ENCODE measurements at regions not wholly inside any gene's neighbourhood (a gene's known extent, or its start where the extent isn't known, plus 50 kb on each side); places are given as distances from the start of the nearest gene placed in this dataset.
"Not testable (repeated sequence)": the region's sequence is repeated elsewhere in the genome, so short reads cannot be mapped to it uniquely, and the experiment has no call there.

- peaks cover 6% of the 10 kb centered on the region for H3K27me3 Mint-ChIP-seq (ENCODE audit: insufficient read depth)
- no peak for TF ChIP-seq CTCF (IDR thresholded peaks at IDR 0.05)
- peaks cover 7% of the 10 kb centered on the region; the same call in 1 of the 2 replicates for H3K9me3 Mint-ChIP-seq
- H3K4me3 Mint-ChIP-seq, result no peak overlapping the region
- DNase-seq, result no peak
- H3K36me3 Mint-ChIP-seq (ENCODE audit: low read depth), result peaks cover 12% of the 10 kb centered on the region
- H3K4me1 Mint-ChIP-seq (ENCODE audit: low read depth), result 0 out of 2 replicates have a peak, but pooled peaks cover 5% of the 10 kb centered on the region
- H3K27ac Mint-ChIP-seq, result no peak overlapping the region
Measured at GRCh38 chr13:44867825-44868224, 121.4 kb downstream of the NUFIP1 start.

- no peak for TF ChIP-seq CTCF (IDR thresholded peaks at IDR 0.05)
- Mint-ChIP-seq H3K36me3 (ENCODE audit: low read depth) (peaks cover 12% of the 10 kb centered on the region), H3K4me1 (ENCODE audit: low read depth) (no peaks in the 10 kb centered on the region), H3K27me3 (ENCODE audit: insufficient read depth) (peaks cover 5% of the 10 kb centered on the region), H3K27ac (no peak overlapping the region), H3K4me3 (no peak overlapping the region), H3K9me3 (peaks cover 7% of the 10 kb centered on the region; the same call in 1 of the 2 replicates)
- no peak for DNase-seq
Measured at GRCh38 chr13:44866411-44866911, 122.8 kb downstream of the NUFIP1 start.

- Mint-ChIP-seq H3K9me3 (peaks cover 7% of the 10 kb centered on the region; the same call in 1 of the 2 replicates), H3K27ac (no peak overlapping the region), H3K27me3 (ENCODE audit: insufficient read depth) (peaks cover 2% of the 10 kb centered on the region), H3K36me3 (ENCODE audit: low read depth) (peaks cover 12% of the 10 kb centered on the region), H3K4me3 (no peak overlapping the region), H3K4me1 (ENCODE audit: low read depth) (no peaks in the 10 kb centered on the region)
- DNase-seq, result no peak
- no peak for TF ChIP-seq CTCF (IDR thresholded peaks at IDR 0.05)
Measured at GRCh38 chr13:44865722-44866410, 123.4 kb downstream of the NUFIP1 start.

- H3K27me3 Mint-ChIP-seq (ENCODE audit: insufficient read depth), result not testable (repeated sequence)
Measured at GRCh38 chr13:44863641-44864040, 125.6 kb downstream of the NUFIP1 start.

GRCh38 chr13:44860454-44860853, 128.8 kb downstream of the NUFIP1 start:
- DNase-seq, result no peak
- Mint-ChIP-seq H3K4me1 (ENCODE audit: low read depth) (peaks cover 9% of the 10 kb centered on the region), H3K36me3 (ENCODE audit: low read depth) (no peaks in the 10 kb centered on the region), H3K9me3 (no peaks in the 10 kb centered on the region; the same call in 1 of the 2 replicates), H3K4me3 (no peak overlapping the region), H3K27ac (no peak overlapping the region), H3K27me3 (ENCODE audit: insufficient read depth) (no peaks in the 10 kb centered on the region)
- no peak for TF ChIP-seq CTCF (IDR thresholded peaks at IDR 0.05)

More at GRCh38 chr13:44863641-44864040, 125.6 kb downstream of the NUFIP1 start:
- not testable (repeated sequence) for H3K4me3 Mint-ChIP-seq; H3K9me3 Mint-ChIP-seq; H3K27ac Mint-ChIP-seq; DNase-seq; H3K4me1 Mint-ChIP-seq (ENCODE audit: low read depth)
- H3K36me3 Mint-ChIP-seq (ENCODE audit: low read depth), result peaks cover 12% of the 10 kb centered on the region

- no peaks in the 10 kb centered on the region; the same call in 1 of the 2 replicates for H3K9me3 Mint-ChIP-seq
- TF ChIP-seq CTCF (IDR thresholded peaks at IDR 0.05), result no peak
- peaks cover 9% of the 10 kb centered on the region for H3K4me1 Mint-ChIP-seq (ENCODE audit: low read depth)
- H3K27ac Mint-ChIP-seq, result no peak overlapping the region
- H3K36me3 Mint-ChIP-seq (ENCODE audit: low read depth), result no peaks in the 10 kb centered on the region
- H3K4me3 Mint-ChIP-seq, result no peak overlapping the region
- no peak for DNase-seq
- H3K27me3 Mint-ChIP-seq (ENCODE audit: insufficient read depth), result 0 out of 2 replicates have a peak, but pooled peaks cover 1% of the 10 kb centered on the region
Measured at GRCh38 chr13:44857736-44858135, 131.5 kb downstream of the NUFIP1 start.

Measured in HFFc6 (cell line).